ENCODE measurements at regions not wholly inside any gene's neighbourhood (a gene's known extent, or its start where the extent isn't known, plus 50 kb on each side); places are given as distances from the start of the nearest gene placed in this dataset.

DNA sequence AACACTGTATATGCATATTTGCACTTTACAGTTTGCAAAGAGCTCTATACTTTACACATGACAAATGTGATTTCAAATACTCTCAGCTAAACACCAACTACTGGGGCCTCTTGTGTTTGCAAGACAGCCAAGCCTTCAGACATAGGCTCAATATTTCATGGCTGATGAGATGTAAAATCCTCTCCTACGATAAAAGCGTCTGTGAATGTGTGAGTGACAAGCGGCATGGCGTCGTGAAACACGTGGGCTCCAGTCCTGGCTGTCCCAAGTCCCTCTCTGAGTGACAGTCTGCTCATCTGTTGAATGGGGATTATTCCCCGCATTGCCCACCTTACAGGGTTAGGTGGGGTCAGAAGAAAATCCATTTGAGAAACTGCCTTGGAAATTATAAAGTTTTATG, 489.8 kb downstream of the RNF144A start:
- Histone ChIP-seq H3K4me3 (ENCODE audit: low read length) (no peak overlapping the region), H3K4me1 (ENCODE audit: low read length) (no peaks in the 10 kb centered on the region), H4K20me1 (ENCODE audit: insufficient read depth, low read length) (no peaks in the 10 kb centered on the region), H3K27me3 (replicated peaks; ENCODE audit: insufficient read depth, low read length) (no peaks in the 10 kb centered on the region), H3K9ac (ENCODE audit: low read length) (no peak overlapping the region), H3K9me3 (replicated peaks; ENCODE audit: insufficient read depth, low read length) (no peaks in the 10 kb centered on the region), H3K79me2 (ENCODE audit: low read length) (no peaks in the 10 kb centered on the region), H3K27ac (ENCODE audit: low read length) (no peak overlapping the region), H3F3A (ENCODE audit: insufficient read depth, low read length) (no peaks in the 10 kb centered on the region), H3K4me2 (ENCODE audit: low read depth, low read length) (no peak overlapping the region), H3K36me3 (replicated peaks; ENCODE audit: insufficient read depth, low read length) (no peaks in the 10 kb centered on the region), H2AFZ (ENCODE audit: low read length) (no peak overlapping the region), H3K9me2 (replicated peaks; ENCODE audit: insufficient read depth, low read length) (no peaks in the 10 kb centered on the region)
- no peak for TF ChIP-seq CTCF (IDR thresholded peaks at IDR 0.05; ENCODE audit: low read length)
- no peak for TF ChIP-seq EZH2phosphoT487 (IDR thresholded peaks at IDR 0.05; ENCODE audit: low read length)
- no peak for TF ChIP-seq EZH2 (optimal IDR thresholded peaks at IDR 0.05; ENCODE audit: low read depth, low read length)
- no peak for DNase-seq

- Histone ChIP-seq H3K27ac (ENCODE audit: low read length) (no peak overlapping the region), H3K9me3 (replicated peaks; ENCODE audit: insufficient read depth, low read length) (no peaks in the 10 kb centered on the region)
Measured at GRCh38 chr2:7407906-7408680, 490.9 kb downstream of the RNF144A start.

GRCh38 chr2:7411691-7412090, 494.5 kb downstream of the RNF144A start:
- H3K27me3 ChIP-seq (replicated peaks; ENCODE audit: insufficient read depth, low read length), result no peaks in the 10 kb centered on the region
- no peaks in the 10 kb centered on the region for H3F3A ChIP-seq (ENCODE audit: insufficient read depth, low read length)
- no peak overlapping the region for H3K4me3 ChIP-seq (ENCODE audit: low read length)
- no peak for DNase-seq
- H4K20me1 ChIP-seq (ENCODE audit: insufficient read depth, low read length), result no peaks in the 10 kb centered on the region
- H3K36me3 ChIP-seq (replicated peaks; ENCODE audit: insufficient read depth, low read length), result no peaks in the 10 kb centered on the region
- no peak overlapping the region for H2AFZ ChIP-seq (ENCODE audit: low read length)
- no peaks in the 10 kb centered on the region for H3K9me2 ChIP-seq (replicated peaks; ENCODE audit: insufficient read depth, low read length)
- no peak overlapping the region for H3K4me2 ChIP-seq (ENCODE audit: low read depth, low read length)
- no peaks in the 10 kb centered on the region for H3K79me2 ChIP-seq (ENCODE audit: low read length)
- no peaks in the 10 kb centered on the region for H3K4me1 ChIP-seq (ENCODE audit: low read length)
- no peaks in the 10 kb centered on the region for H3K9me3 ChIP-seq (replicated peaks; ENCODE audit: insufficient read depth, low read length)
- H3K9ac ChIP-seq (ENCODE audit: low read length), result no peak overlapping the region
- no peak overlapping the region for H3K27ac ChIP-seq (ENCODE audit: low read length)
- TF ChIP-seq EZH2 (optimal IDR thresholded peaks at IDR 0.05; ENCODE audit: low read depth, low read length), result no peak
- no peak for TF ChIP-seq CTCF (IDR thresholded peaks at IDR 0.05; ENCODE audit: low read length)
- no peak for TF ChIP-seq EZH2phosphoT487 (IDR thresholded peaks at IDR 0.05; ENCODE audit: low read length)

More at GRCh38 chr2:7407906-7408680, 490.9 kb downstream of the RNF144A start:
- Histone ChIP-seq H3K4me3 (ENCODE audit: low read length) (no peak overlapping the region), H3K4me2 (ENCODE audit: low read depth, low read length) (no peak overlapping the region), H3K9me2 (replicated peaks; ENCODE audit: insufficient read depth, low read length) (no peaks in the 10 kb centered on the region), H4K20me1 (ENCODE audit: insufficient read depth, low read length) (no peaks in the 10 kb centered on the region), H3K4me1 (ENCODE audit: low read length) (no peaks in the 10 kb centered on the region), H3F3A (ENCODE audit: insufficient read depth, low read length) (no peaks in the 10 kb centered on the region), H3K36me3 (replicated peaks; ENCODE audit: insufficient read depth, low read length) (no peaks in the 10 kb centered on the region), H3K79me2 (ENCODE audit: low read length) (no peaks in the 10 kb centered on the region), H3K9ac (ENCODE audit: low read length) (no peak overlapping the region), H2AFZ (ENCODE audit: low read length) (no peak overlapping the region), H3K27me3 (replicated peaks; ENCODE audit: insufficient read depth, low read length) (no peaks in the 10 kb centered on the region)
- TF ChIP-seq EZH2 (optimal IDR thresholded peaks at IDR 0.05; ENCODE audit: low read depth, low read length) (no peak), CTCF (IDR thresholded peaks at IDR 0.05; ENCODE audit: low read length) (no peak), EZH2phosphoT487 (IDR thresholded peaks at IDR 0.05; ENCODE audit: low read length) (no peak)
- DNase-seq, result no peak
